SU-DHL-6 (cell line): ENCODE measurements at regions not wholly inside any gene's neighbourhood (a gene's known extent, or its start where the extent isn't known, plus 50 kb on each side); places are given as distances from the start of the nearest gene placed in this dataset.

ENCODE experiments used
- H2AFZ ChIP-seq: fragments of 200-600 bp; sonication (generic); 2 replicates; pipeline ENCODE4 v1.6.1; 2014; ENCODE audit warnings: low read depth, mild to moderate bottlenecking, moderate library complexity, mixed read lengths, antibody characterized with exemption, low read length; ENCODE audit not compliant: severe bottlenecking
- H3F3A ChIP-seq: fragments of 200-600 bp; shearing (Covaris generic); 2 replicates; pipeline ENCODE4 v1.6.0; 2016; ENCODE audit warnings: antibody characterized with exemption, mild to moderate bottlenecking; ENCODE audit not compliant: insufficient read depth
- H3K27ac ChIP-seq: fragments of 200-600 bp; sonication (generic); 2 replicates; pipeline ENCODE4 v1.5.1; 2016; ENCODE audit warnings: low read depth, mild to moderate bottlenecking, low read length, moderate library complexity, mixed read lengths
- H3K27me3 ChIP-seq: fragments of 200-600 bp; sonication (generic), shearing (Covaris generic); 2 replicates; pipeline ENCODE4 v1.6.0; 2014; ENCODE audit warnings: mild to moderate bottlenecking, low read length
- H3K36me3 ChIP-seq: fragments of 200-600 bp; sonication (generic); 2 replicates; pipeline ENCODE4 v1.6.1; 2014; ENCODE audit warnings: mild to moderate bottlenecking, low read length, mixed read lengths
- H3K4me2 ChIP-seq: fragments of 300-600, 200-600 bp; shearing (Covaris generic), sonication (generic); 2 replicates; pipeline ENCODE4 v1.6.0; 2014; ENCODE audit warnings: low read length, low read depth, mild to moderate bottlenecking; ENCODE audit not compliant: poor library complexity, severe bottlenecking
- H3K4me3 ChIP-seq: fragments of 200-600 bp; sonication (generic); 2 replicates; pipeline ENCODE4 v1.5.1; 2014; ENCODE audit warnings: antibody characterized with exemption, low read length, mild to moderate bottlenecking, mixed read lengths; ENCODE audit not compliant: insufficient read depth, poor library complexity, severe bottlenecking
- H3K79me2 ChIP-seq: fragments of 200-600 bp; sonication (generic); 2 replicates; pipeline ENCODE4 v1.6.1; 2014; ENCODE audit warnings: mild to moderate bottlenecking, low read length, moderate library complexity; ENCODE audit not compliant: insufficient read depth
- H3K9ac ChIP-seq: fragments of 200-600 bp; sonication (generic); 2 replicates; pipeline ENCODE4 v1.7.0; 2014; ENCODE audit warnings: mild to moderate bottlenecking, low read length
- H3K9me2 ChIP-seq: fragments of 200-600 bp; sonication (generic); replicated peaks from 2 replicates; pipeline ENCODE4 v1.6.1; 2014; ENCODE audit warnings: low read length; ENCODE audit not compliant: insufficient read depth
- H3K9me3 ChIP-seq: fragments of 200-600 bp; sonication (generic); 2 replicates; pipeline ENCODE4 v1.6.1; 2014; ENCODE audit warnings: low read length, mixed read lengths; ENCODE audit not compliant: insufficient read depth
- H4K20me1 ChIP-seq: fragments of 200-600 bp; sonication (generic); 2 replicates; pipeline ENCODE4 v1.6.1; 2014; ENCODE audit warnings: low read depth, mild to moderate bottlenecking, antibody characterized with exemption, low read length, moderate library complexity, mixed read lengths
- CTCF ChIP-seq: fragments of 200-600 bp; sonication (generic); IDR thresholded peaks from one replicate; pipeline ENCODE4 v1.5.1; 2017; ENCODE audit warnings: antibody characterized with exemption, mild to moderate bottlenecking, low read length, moderate library complexity; ENCODE audit not compliant: insufficient read depth, poor library complexity, severe bottlenecking
- EZH2phosphoT487 ChIP-seq: fragments of 200-600 bp; sonication (generic), shearing (Covaris generic); conservative IDR thresholded peaks from 2 replicates; pipeline ENCODE4 v1.6.1; 2018; ENCODE audit warnings: mild to moderate bottlenecking, antibody characterized with exemption, low read length, moderate library complexity, mixed read lengths

GRCh38 chr3:24923570-24923969, 428.9 kb upstream of the THRB start:
- Histone ChIP-seq H3K9me3 (no peaks in the 10 kb centered on the region), H3K27ac (no peak overlapping the region), H3K36me3 (no peaks in the 10 kb centered on the region), H3K9me2 (no peaks in the 10 kb centered on the region), H4K20me1 (no peaks in the 10 kb centered on the region), H3K27me3 (no peaks in the 10 kb centered on the region), H3K4me3 (no peak overlapping the region), H2AFZ (no peak overlapping the region), H3K9ac (no peak overlapping the region), H3K79me2 (no peaks in the 10 kb centered on the region), H3F3A (no peaks in the 10 kb centered on the region), H3K4me2 (no peak overlapping the region)
- TF ChIP-seq CTCF (no peak), EZH2phosphoT487 (no peak)

- H3K27me3 ChIP-seq: no peaks in the 10 kb centered on the region
- no peak overlapping the region for H3K27ac ChIP-seq
- no peak overlapping the region for H3K4me3 ChIP-seq
- H3K9ac ChIP-seq: no peak overlapping the region
- no peaks in the 10 kb centered on the region for H4K20me1 ChIP-seq
- H3F3A ChIP-seq: no peaks in the 10 kb centered on the region
- H3K36me3 ChIP-seq: no peaks in the 10 kb centered on the region; the same call in 1 of the 2 replicates
- no peaks in the 10 kb centered on the region for H3K79me2 ChIP-seq
- no peak overlapping the region for H3K4me2 ChIP-seq
- no peak for TF ChIP-seq EZH2phosphoT487
- no peak for TF ChIP-seq CTCF
- H2AFZ ChIP-seq: no peak overlapping the region
- no peaks in the 10 kb centered on the region for H3K9me3 ChIP-seq
- no peaks in the 10 kb centered on the region for H3K9me2 ChIP-seq
These were observed 434.9 kb upstream of the THRB start for GRCh38 chr3:24929521-24929920.

GRCh38 chr3:24933401-24933800, 438.8 kb upstream of the THRB start:
- Histone ChIP-seq H4K20me1 (no peaks in the 10 kb centered on the region), H3K9me2 (no peaks in the 10 kb centered on the region), H3K4me3 (no peak overlapping the region), H3K4me2 (no peak overlapping the region), H3K9me3 (no peaks in the 10 kb centered on the region), H3K27ac (no peak overlapping the region), H3K79me2 (no peaks in the 10 kb centered on the region), H2AFZ (no peak overlapping the region), H3K36me3 (no peaks in the 10 kb centered on the region; the same call in 1 of the 2 replicates), H3F3A (no peaks in the 10 kb centered on the region), H3K9ac (no peak overlapping the region), H3K27me3 (no peaks in the 10 kb centered on the region)
- no peak for TF ChIP-seq CTCF
- TF ChIP-seq EZH2phosphoT487: no peak
